ENCODE measurements at regions not wholly inside any gene's neighbourhood (a gene's known extent, or its start where the extent isn't known, plus 50 kb on each side); places are given as distances from the start of the nearest gene placed in this dataset.

- no peak for TF ChIP-seq CTCF (conservative IDR thresholded peaks at IDR 0.05 in 1 of 2, IDR thresholded peaks at IDR 0.05 in 1 of 2; ENCODE audit: extremely low read depth in 1 of 2, insufficient read depth in 1 of 2, low read depth in 1 of 2, low read length in 2 of 2)
- no peak for TF ChIP-seq EZH2 (IDR thresholded peaks at IDR 0.05; ENCODE audit: borderline replicate concordance, low read length)
Observed at GRCh38 chr15:34648294-34648631, 64.8 kb upstream of the GOLGA8B start.
